Progenitor cell of endocrine pancreas (in vitro differentiated cells): ENCODE measurements at regions not wholly inside any gene's neighbourhood (a gene's known extent, or its start where the extent isn't known, plus 50 kb on each side); places are given as distances from the start of the nearest gene placed in this dataset.

Experiments used
- DNase-seq: peaks from one replicate; pipeline ENCODE4 v3.0.0; 2021; ENCODE audit warnings: low spot score; ENCODE audit not compliant: unreplicated experiment
- H3K27ac Mint-ChIP-seq: 2 replicates; pipeline ENCODE4 v1.8.0; 2021; ENCODE audit warnings: mild to moderate bottlenecking, moderate library complexity, mixed read lengths
- H3K27me3 Mint-ChIP-seq: 2 replicates; pipeline ENCODE4 v1.8.0; 2021; ENCODE audit warnings: mixed read lengths
- H3K36me3 Mint-ChIP-seq: 2 replicates; pipeline ENCODE4 v1.8.0; 2022; ENCODE audit warnings: mixed read lengths; ENCODE audit not compliant: insufficient read depth
- H3K4me1 Mint-ChIP-seq: 2 replicates; pipeline ENCODE4 v1.8.0; 2021; ENCODE audit warnings: low read depth, mixed read lengths
- H3K4me3 Mint-ChIP-seq: 2 replicates; pipeline ENCODE4 v1.8.0; 2021; ENCODE audit warnings: low read depth, mild to moderate bottlenecking, moderate library complexity, mixed read lengths
- H3K9me3 Mint-ChIP-seq: 2 replicates; pipeline ENCODE4 v1.8.0; 2021; ENCODE audit warnings: low read depth, mixed read lengths
- CTCF ChIP-seq: fragments of 200-600 bp; sonication (generic); IDR thresholded peaks from one replicate; pipeline ENCODE4 v1.5.0; 2021; ENCODE audit warnings: antibody characterized with exemption, mild to moderate bottlenecking; ENCODE audit not compliant: unreplicated experiment

GRCh38 chr14:82537831-82538230 lies 1004.2 kb upstream of the SEL1L start:
- Mint-ChIP-seq H3K9me3 (peaks cover 18% of the 10 kb centered on the region), H3K4me3 (no peak overlapping the region), H3K27me3 (no peaks in the 10 kb centered on the region), H3K4me1 (peaks cover 14% of the 10 kb centered on the region), H3K27ac (no peak overlapping the region), H3K36me3 (no peaks in the 10 kb centered on the region)
- no peak for DNase-seq
- TF ChIP-seq CTCF: no peak

- Mint-ChIP-seq H3K27me3 (no peaks in the 10 kb centered on the region), H3K27ac (no peak overlapping the region), H3K4me3 (no peak overlapping the region), H3K4me1 (peaks cover 8% of the 10 kb centered on the region), H3K9me3 (peaks cover 17% of the 10 kb centered on the region), H3K36me3 (peaks cover 2% of the 10 kb centered on the region)
- no peak for TF ChIP-seq CTCF
- no peak for DNase-seq
Measured at GRCh38 chr14:82546401-82546800, 1012.7 kb upstream of the SEL1L start.

DNA sequence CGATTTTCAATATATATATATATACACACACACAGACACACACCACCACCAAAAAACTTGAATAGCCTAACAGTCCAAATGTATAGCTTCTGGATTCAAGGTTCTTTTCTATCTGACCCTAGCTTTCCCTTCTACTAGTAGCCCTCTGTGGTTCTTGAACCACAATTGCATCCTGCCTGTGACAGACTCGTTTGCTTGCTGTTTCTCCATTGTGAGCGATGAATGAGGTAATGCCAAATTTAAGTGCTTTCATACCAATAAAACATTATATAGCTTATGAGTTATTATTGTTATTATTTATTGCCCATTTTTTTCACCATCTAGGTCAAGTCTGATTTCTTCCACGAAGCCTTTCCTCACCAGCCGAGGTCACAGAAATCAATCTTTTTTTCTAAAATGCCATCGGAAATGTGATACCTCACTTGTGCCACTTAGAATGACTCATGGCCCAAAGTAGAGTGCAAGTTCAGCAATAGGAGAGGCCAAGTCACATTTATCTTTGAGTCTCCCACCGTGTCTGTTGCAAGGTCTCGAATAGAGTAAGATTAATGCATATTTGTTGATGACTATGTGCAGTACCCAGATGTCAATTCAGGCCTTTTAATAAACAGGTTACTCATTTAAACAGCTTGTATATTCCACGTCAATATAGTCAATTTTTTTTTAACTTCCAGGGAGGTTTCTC lies 1015.8 kb upstream of the SEL1L start:
- Mint-ChIP-seq H3K27ac (no peak overlapping the region), H3K4me1 (peaks cover 5% of the 10 kb centered on the region), H3K36me3 (no peaks in the 10 kb centered on the region), H3K4me3 (no peak overlapping the region), H3K27me3 (no peaks in the 10 kb centered on the region), H3K9me3 (no peaks in the 10 kb centered on the region)
- DNase-seq: no peak
- TF ChIP-seq CTCF: no peak

DNA sequence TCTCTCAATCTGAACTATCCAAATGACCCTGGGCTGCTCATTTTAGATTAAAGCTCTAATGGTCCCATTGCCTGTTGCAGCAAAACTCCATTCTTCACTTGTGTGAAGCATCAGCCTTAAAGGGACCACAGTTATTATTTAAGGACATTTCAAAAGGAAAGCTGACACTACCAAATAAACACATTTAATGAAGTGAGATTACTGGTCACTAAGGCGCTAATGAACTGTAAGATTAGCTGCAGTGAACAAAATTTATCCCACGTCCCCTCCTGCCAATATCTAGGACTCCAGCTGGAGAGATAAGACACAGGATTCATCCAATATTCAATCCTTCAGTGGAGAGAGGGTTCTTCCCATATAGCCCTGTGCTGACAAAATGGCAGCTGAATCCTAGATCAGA lies 1029.2 kb upstream of the SEL1L start:
- DNase-seq: no peak
- no peak overlapping the region for H3K4me3 Mint-ChIP-seq
- H3K27me3 Mint-ChIP-seq: no peaks in the 10 kb centered on the region
- H3K27ac Mint-ChIP-seq: no peak overlapping the region
- H3K4me1 Mint-ChIP-seq: peaks cover 20% of the 10 kb centered on the region
- TF ChIP-seq CTCF: no peak
- H3K36me3 Mint-ChIP-seq: no peaks in the 10 kb centered on the region
- peaks cover 3% of the 10 kb centered on the region for H3K9me3 Mint-ChIP-seq

- H3K9me3 Mint-ChIP-seq: peaks cover 6% of the 10 kb centered on the region
- DNase-seq: no peak
- H3K27ac Mint-ChIP-seq: no peak overlapping the region
- H3K36me3 Mint-ChIP-seq: no peaks in the 10 kb centered on the region
- no peak for TF ChIP-seq CTCF
- no peak overlapping the region for H3K4me3 Mint-ChIP-seq
- H3K4me1 Mint-ChIP-seq: peaks cover 20% of the 10 kb centered on the region
- no peaks in the 10 kb centered on the region for H3K27me3 Mint-ChIP-seq
Measured at GRCh38 chr14:82565825-82566224, 1032.2 kb upstream of the SEL1L start.
